RWPE1 (cell line): ENCODE measurements at regions not wholly inside any gene's neighbourhood (a gene's known extent, or its start where the extent isn't known, plus 50 kb on each side); places are given as distances from the start of the nearest gene placed in this dataset.

Experiments used
- CTCF ChIA-PET: fragments of 350-600 bp; sonication (Branson Sonifier 250); formaldehyde crosslinking; extraction: SDS; loops from one replicate; lab custom pipeline; 2021; lab: Yijun Ruan, JAX
- POLR2A ChIA-PET: fragments of 400-600 bp; formaldehyde crosslinking; extraction: SDS; loops from one replicate; lab custom pipeline; 2020; ENCODE audit warnings: antibody characterized with exemption; ENCODE audit not compliant: low non-redundant PET; lab: Yijun Ruan, JAX
- DNase-seq: peaks from one replicate; pipeline ENCODE4 v3.0.0; 2012; ENCODE audit warnings: low spot score
- H3K27ac ChIP-seq: fragments of 450-650 bp; 2 replicates; pipeline ENCODE4 v1.5.1; 2017
- TF ChIP-seq, protein P1 (sequence below): fragments of 450-650 bp; conservative IDR thresholded peaks from 2 replicates; pipeline ENCODE4 v1.5.1; 2017; ENCODE audit warnings: low read depth, mild to moderate bottlenecking

GRCh38 chr10:128219295-128219694, 93.1 kb upstream of the MKI67 start:
- CTCF ChIA-PET = interaction anchor here (0.7 kb wide), 1 partner anchor 351 kb away, joined by 3 read pairs; no protein-coding TSS in a partner anchor
- POLR2A ChIA-PET = interaction anchor here (0.6 kb wide), 1 partner anchor 675 kb away, joined by 6 read pairs; no protein-coding TSS in a partner anchor
- TF ChIP-seq, protein P1, sequence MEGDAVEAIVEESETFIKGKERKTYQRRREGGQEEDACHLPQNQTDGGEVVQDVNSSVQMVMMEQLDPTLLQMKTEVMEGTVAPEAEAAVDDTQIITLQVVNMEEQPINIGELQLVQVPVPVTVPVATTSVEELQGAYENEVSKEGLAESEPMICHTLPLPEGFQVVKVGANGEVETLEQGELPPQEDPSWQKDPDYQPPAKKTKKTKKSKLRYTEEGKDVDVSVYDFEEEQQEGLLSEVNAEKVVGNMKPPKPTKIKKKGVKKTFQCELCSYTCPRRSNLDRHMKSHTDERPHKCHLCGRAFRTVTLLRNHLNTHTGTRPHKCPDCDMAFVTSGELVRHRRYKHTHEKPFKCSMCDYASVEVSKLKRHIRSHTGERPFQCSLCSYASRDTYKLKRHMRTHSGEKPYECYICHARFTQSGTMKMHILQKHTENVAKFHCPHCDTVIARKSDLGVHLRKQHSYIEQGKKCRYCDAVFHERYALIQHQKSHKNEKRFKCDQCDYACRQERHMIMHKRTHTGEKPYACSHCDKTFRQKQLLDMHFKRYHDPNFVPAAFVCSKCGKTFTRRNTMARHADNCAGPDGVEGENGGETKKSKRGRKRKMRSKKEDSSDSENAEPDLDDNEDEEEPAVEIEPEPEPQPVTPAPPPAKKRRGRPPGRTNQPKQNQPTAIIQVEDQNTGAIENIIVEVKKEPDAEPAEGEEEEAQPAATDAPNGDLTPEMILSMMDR = no peak

GRCh38 chr10:128220021-128220420, 93.8 kb upstream of the MKI67 start:
- TF ChIP-seq, protein P1 = no peak
- CTCF ChIA-PET = no interaction called here
- DNase-seq = no peak
- H3K27ac ChIP-seq = no peak overlapping the region
- POLR2A ChIA-PET = no interaction called here

More at GRCh38 chr10:128219295-128219694, 93.1 kb upstream of the MKI67 start:
- DNase-seq = no peak
- H3K27ac ChIP-seq = no peak overlapping the region

DNA sequence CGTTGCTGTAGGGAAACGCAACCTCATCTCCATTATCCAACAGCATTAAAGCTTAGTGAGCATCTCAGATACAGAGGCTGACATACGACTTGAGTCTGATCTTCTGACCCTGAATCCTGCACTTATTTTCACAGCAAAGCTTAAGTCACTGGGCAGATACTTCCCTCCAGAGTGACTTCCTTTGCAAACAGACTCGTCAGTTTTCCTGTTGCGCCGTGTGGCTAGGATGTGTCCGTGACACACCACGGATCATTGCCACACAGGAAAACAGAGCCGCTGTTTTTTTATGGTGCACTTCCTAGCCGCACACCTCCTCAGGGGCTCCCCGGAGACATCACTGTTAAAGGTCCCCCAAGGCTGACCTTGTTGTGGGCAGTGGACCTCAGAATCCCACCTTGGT, 94.9 kb upstream of the MKI67 start:
- ChIA-PET CTCF (interaction anchor here (2.7 kb wide), 1 partner anchor 9 kb away, joined by 18 read pairs; no protein-coding TSS in a partner anchor), POLR2A (no interaction called here)
- no peak for DNase-seq
- no peak overlapping the region for H3K27ac ChIP-seq
- TF ChIP-seq, protein P1 = no peak

DNA sequence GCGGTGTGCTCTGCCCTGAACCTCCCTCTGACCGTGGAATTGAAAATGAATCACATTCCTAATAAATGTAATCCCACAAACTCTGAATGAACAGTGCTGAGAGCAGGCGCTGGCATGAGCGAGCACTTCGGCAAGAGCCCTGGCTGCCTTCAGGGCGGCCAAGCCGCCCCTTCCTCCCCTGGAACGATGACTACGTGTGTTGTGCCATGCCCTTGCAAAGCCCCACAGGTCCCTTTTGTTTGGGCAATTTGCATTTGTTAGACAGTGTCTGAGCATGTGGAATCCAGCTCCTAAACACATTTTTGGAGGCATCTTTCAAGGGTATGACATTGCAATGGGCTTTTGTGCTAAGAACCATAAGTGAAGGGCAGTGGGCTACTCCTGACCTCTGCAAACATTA, 95.6 kb upstream of the MKI67 start:
- TF ChIP-seq, protein P1 = no peak
- ChIA-PET POLR2A (no interaction called here), CTCF (interaction anchor here (0.5 to 2.7 kb wide), 3 partner anchors 10 to 810 kb away, joined by 3 to 18 read pairs (median 4); no protein-coding TSS in a partner anchor)
- no peak for DNase-seq
- no peak overlapping the region for H3K27ac ChIP-seq

DNA sequence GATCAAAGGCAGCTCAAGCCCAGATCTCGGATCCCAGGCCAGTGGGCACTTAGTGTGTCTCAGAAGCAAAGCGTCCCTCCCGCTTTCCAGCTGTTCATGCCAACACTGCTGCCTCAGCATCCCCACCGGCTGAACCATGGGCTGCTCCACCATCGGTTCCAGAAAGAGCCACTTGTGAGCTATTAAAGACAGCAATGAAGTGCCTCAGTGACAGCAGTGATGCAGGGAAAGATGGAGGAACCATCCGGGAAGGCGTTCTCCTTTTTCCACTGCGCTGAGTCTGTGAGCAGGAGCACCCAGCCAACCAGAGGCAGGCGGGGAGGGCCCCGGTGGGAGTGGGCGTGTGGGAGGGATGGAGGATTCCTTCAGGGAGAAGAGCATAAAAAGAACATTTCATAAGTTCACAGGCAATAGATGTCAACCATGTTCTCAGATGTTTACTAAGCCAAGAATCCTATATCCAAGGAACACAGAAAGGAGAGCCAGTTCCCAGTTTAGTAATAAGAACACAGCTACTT, 96.2 kb upstream of the MKI67 start:
- no peak for DNase-seq
- ChIA-PET POLR2A (no interaction called here), CTCF (interaction anchor here (2.7 kb wide), 1 partner anchor 11 kb away, joined by 18 read pairs; no protein-coding TSS in a partner anchor)
- TF ChIP-seq, protein P1 = no peak
- H3K27ac ChIP-seq = no peak overlapping the region

DNA sequence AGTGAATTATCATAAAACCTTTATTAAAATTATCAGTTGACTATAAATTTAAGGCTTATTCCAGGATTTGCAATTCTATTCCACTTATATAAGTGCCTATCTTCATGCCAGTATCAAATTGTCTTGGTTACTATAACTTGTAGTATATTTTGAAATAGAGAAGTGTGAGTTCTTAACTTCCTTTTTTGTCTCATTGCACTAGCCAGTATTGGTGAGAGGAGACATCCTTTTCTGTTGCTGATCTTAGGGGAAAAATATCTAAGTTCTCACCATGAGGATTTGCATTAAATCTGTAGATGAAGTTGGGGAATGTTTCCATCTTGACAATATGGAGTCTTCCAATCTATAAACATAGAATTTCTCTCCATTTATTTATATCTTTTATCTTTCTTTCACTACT, 104.2 kb upstream of the MKI67 start:
- no peak for DNase-seq
- TF ChIP-seq, protein P1 = no peak
- ChIA-PET POLR2A (no interaction called here), CTCF (no interaction called here)
- no peak overlapping the region for H3K27ac ChIP-seq
